ENCODE measurements at regions not wholly inside any gene's neighbourhood (a gene's known extent, or its start where the extent isn't known, plus 50 kb on each side); places are given as distances from the start of the nearest gene placed in this dataset.

DNA sequence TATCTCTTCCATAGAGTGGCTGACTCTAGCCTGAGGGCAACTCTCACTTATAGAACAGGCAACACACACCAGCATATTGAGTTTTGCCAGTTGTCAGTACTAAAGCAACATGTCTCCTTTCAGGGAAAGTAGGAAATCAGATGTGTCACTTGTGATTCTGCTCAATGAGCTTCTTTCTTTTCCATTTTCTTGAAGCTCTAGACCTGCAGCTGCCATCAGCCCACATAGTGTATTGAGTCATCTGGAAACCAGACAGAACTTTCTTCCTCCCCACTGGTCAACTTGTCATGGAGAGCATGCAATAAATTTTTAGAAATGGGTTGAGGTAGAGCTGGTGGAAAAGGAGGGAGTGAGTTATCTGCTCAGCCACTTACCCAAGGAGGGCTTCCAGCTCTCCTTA, 209.0 kb upstream of the PLEKHG7 start:
- H3K27ac ChIP-seq (ENCODE audit: low read depth), result no peak overlapping the region
- no peak overlapping the region for H3K4me3 ChIP-seq
- H2AFZ ChIP-seq, result no peak overlapping the region
- Mint-ChIP-seq H3K4me3 (no peak overlapping the region), H3K27ac (no peak overlapping the region), H3K27me3 (ENCODE audit: insufficient read depth, low read depth, poor library complexity) (no peaks in the 10 kb centered on the region), H3K36me3 (ENCODE audit: low read depth) (no peaks in the 10 kb centered on the region; the same call in 2 of the 3 replicates), H3K9me3 (0 out of 3 replicates have a peak, but pooled peaks cover 8% of the 10 kb centered on the region), H3K4me1 (peaks cover 4% of the 10 kb centered on the region; the same call in 1 of the 3 replicates)
- no peak overlapping the region for H3K4me2 ChIP-seq
- no peaks in the 10 kb centered on the region for H3K79me2 ChIP-seq (replicated peaks; ENCODE audit: insufficient read depth)
- H3K4me1 ChIP-seq (ENCODE audit: insufficient read depth), result no peaks in the 10 kb centered on the region
- H4K20me1 ChIP-seq (replicated peaks; ENCODE audit: insufficient read depth), result no peaks in the 10 kb centered on the region
- H3K27me3 ChIP-seq (ENCODE audit: insufficient read depth), result no peaks in the 10 kb centered on the region
- no peak for DNase-seq (ENCODE audit: low spot score)
- no peaks in the 10 kb centered on the region for H3K36me3 ChIP-seq (ENCODE audit: insufficient read depth)
- TF ChIP-seq, protein P1, sequence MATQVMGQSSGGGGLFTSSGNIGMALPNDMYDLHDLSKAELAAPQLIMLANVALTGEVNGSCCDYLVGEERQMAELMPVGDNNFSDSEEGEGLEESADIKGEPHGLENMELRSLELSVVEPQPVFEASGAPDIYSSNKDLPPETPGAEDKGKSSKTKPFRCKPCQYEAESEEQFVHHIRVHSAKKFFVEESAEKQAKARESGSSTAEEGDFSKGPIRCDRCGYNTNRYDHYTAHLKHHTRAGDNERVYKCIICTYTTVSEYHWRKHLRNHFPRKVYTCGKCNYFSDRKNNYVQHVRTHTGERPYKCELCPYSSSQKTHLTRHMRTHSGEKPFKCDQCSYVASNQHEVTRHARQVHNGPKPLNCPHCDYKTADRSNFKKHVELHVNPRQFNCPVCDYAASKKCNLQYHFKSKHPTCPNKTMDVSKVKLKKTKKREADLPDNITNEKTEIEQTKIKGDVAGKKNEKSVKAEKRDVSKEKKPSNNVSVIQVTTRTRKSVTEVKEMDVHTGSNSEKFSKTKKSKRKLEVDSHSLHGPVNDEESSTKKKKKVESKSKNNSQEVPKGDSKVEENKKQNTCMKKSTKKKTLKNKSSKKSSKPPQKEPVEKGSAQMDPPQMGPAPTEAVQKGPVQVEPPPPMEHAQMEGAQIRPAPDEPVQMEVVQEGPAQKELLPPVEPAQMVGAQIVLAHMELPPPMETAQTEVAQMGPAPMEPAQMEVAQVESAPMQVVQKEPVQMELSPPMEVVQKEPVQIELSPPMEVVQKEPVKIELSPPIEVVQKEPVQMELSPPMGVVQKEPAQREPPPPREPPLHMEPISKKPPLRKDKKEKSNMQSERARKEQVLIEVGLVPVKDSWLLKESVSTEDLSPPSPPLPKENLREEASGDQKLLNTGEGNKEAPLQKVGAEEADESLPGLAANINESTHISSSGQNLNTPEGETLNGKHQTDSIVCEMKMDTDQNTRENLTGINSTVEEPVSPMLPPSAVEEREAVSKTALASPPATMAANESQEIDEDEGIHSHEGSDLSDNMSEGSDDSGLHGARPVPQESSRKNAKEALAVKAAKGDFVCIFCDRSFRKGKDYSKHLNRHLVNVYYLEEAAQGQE (IDR thresholded peaks at IDR 0.05; ENCODE audit: unreplicated experiment), result no peak
- TF ChIP-seq POLR2AphosphoS5 (IDR thresholded peaks at IDR 0.05; ENCODE audit: low read depth), result no peak
- TF ChIP-seq, protein P2, sequence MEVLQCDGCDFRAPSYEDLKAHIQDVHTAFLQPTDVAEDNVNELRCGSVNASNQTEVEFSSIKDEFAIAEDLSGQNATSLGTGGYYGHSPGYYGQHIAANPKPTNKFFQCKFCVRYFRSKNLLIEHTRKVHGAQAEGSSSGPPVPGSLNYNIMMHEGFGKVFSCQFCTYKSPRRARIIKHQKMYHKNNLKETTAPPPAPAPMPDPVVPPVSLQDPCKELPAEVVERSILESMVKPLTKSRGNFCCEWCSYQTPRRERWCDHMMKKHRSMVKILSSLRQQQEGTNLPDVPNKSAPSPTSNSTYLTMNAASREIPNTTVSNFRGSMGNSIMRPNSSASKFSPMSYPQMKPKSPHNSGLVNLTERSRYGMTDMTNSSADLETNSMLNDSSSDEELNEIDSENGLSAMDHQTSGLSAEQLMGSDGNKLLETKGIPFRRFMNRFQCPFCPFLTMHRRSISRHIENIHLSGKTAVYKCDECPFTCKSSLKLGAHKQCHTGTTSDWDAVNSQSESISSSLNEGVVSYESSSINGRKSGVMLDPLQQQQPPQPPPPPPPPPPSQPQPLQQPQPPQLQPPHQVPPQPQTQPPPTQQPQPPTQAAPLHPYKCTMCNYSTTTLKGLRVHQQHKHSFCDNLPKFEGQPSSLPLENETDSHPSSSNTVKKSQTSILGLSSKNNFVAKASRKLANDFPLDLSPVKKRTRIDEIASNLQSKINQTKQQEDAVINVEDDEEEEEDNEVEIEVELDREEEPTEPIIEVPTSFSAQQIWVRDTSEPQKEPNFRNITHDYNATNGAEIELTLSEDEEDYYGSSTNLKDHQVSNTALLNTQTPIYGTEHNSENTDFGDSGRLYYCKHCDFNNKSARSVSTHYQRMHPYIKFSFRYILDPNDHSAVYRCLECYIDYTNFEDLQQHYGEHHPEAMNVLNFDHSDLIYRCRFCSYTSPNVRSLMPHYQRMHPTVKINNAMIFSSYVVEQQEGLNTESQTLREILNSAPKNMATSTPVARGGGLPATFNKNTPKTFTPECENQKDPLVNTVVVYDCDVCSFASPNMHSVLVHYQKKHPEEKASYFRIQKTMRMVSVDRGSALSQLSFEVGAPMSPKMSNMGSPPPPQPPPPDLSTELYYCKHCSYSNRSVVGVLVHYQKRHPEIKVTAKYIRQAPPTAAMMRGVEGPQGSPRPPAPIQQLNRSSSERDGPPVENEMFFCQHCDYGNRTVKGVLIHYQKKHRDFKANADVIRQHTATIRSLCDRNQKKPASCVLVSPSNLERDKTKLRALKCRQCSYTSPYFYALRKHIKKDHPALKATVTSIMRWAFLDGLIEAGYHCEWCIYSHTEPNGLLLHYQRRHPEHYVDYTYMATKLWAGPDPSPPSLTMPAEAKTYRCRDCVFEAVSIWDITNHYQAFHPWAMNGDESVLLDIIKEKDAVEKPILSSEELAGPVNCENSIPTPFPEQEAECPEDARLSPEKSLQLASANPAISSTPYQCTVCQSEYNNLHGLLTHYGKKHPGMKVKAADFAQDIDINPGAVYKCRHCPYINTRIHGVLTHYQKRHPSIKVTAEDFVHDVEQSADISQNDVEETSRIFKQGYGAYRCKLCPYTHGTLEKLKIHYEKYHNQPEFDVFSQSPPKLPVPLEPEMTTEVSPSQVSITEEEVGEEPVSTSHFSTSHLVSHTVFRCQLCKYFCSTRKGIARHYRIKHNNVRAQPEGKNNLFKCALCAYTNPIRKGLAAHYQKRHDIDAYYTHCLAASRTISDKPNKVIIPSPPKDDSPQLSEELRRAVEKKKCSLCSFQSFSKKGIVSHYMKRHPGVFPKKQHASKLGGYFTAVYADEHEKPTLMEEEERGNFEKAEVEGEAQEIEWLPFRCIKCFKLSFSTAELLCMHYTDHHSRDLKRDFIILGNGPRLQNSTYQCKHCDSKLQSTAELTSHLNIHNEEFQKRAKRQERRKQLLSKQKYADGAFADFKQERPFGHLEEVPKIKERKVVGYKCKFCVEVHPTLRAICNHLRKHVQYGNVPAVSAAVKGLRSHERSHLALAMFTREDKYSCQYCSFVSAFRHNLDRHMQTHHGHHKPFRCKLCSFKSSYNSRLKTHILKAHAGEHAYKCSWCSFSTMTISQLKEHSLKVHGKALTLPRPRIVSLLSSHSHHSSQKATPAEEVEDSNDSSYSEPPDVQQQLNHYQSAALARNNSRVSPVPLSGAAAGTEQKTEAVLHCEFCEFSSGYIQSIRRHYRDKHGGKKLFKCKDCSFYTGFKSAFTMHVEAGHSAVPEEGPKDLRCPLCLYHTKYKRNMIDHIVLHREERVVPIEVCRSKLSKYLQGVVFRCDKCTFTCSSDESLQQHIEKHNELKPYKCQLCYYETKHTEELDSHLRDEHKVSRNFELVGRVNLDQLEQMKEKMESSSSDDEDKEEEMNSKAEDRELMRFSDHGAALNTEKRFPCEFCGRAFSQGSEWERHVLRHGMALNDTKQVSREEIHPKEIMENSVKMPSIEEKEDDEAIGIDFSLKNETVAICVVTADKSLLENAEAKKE (CRISPR knock-in tag; IDR thresholded peaks at IDR 0.05), result no peak
- TF ChIP-seq ZNF114 (CRISPR knock-in tag; IDR thresholded peaks at IDR 0.05), result no peak
- TF ChIP-seq EZH2 (IDR thresholded peaks at IDR 0.05; ENCODE audit: low read depth, unreplicated experiment), result no peak
- no peak for TF ChIP-seq STAT1 (IDR thresholded peaks at IDR 0.05; ENCODE audit: unreplicated experiment)
- TF ChIP-seq ZNF331 (CRISPR knock-in tag; IDR thresholded peaks at IDR 0.05; ENCODE audit: low read depth), result no peak
- TF ChIP-seq JUNB (IDR thresholded peaks at IDR 0.05; ENCODE audit: unreplicated experiment), result no peak
- TF ChIP-seq, protein P3, sequence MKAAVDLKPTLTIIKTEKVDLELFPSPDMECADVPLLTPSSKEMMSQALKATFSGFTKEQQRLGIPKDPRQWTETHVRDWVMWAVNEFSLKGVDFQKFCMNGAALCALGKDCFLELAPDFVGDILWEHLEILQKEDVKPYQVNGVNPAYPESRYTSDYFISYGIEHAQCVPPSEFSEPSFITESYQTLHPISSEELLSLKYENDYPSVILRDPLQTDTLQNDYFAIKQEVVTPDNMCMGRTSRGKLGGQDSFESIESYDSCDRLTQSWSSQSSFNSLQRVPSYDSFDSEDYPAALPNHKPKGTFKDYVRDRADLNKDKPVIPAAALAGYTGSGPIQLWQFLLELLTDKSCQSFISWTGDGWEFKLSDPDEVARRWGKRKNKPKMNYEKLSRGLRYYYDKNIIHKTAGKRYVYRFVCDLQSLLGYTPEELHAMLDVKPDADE (IDR thresholded peaks at IDR 0.05), result no peak
- TF ChIP-seq CREB1 (CRISPR knock-in tag; IDR thresholded peaks at IDR 0.05; ENCODE audit: low read depth), result no peak
- TF ChIP-seq EZH2phosphoT487 (IDR thresholded peaks at IDR 0.05; ENCODE audit: unreplicated experiment), result no peak
- TF ChIP-seq, protein P4, sequence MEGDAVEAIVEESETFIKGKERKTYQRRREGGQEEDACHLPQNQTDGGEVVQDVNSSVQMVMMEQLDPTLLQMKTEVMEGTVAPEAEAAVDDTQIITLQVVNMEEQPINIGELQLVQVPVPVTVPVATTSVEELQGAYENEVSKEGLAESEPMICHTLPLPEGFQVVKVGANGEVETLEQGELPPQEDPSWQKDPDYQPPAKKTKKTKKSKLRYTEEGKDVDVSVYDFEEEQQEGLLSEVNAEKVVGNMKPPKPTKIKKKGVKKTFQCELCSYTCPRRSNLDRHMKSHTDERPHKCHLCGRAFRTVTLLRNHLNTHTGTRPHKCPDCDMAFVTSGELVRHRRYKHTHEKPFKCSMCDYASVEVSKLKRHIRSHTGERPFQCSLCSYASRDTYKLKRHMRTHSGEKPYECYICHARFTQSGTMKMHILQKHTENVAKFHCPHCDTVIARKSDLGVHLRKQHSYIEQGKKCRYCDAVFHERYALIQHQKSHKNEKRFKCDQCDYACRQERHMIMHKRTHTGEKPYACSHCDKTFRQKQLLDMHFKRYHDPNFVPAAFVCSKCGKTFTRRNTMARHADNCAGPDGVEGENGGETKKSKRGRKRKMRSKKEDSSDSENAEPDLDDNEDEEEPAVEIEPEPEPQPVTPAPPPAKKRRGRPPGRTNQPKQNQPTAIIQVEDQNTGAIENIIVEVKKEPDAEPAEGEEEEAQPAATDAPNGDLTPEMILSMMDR (conservative IDR thresholded peaks at IDR 0.05; ENCODE audit: low read depth in 2 of 2), result no peak
- ATAC-seq, result no peak
- H3F3A ChIP-seq (replicated peaks; ENCODE audit: low read depth), result no peaks in the 10 kb centered on the region
- H3K9me2 ChIP-seq (ENCODE audit: insufficient read depth), result peaks cover 21% of the 10 kb centered on the region; the same call in 1 of the 2 replicates

Data from GM23338 (cell line).